HG03280 (cell line): ENCODE measurements at regions not wholly inside any gene's neighbourhood (a gene's known extent, or its start where the extent isn't known, plus 50 kb on each side); places are given as distances from the start of the nearest gene placed in this dataset.
A peak's percentile ranks its signal among the peaks of the same experiment; 100 is the strongest.

ENCODE experiments used
- ATAC-seq: cut with Tn5 transposase; IDR thresholded peaks from one replicate; pipeline ENCODE4 v1.9.1; 2021; ENCODE audit warnings: mild to moderate bottlenecking, moderate library complexity; ENCODE audit not compliant: unreplicated experiment

- ATAC-seq: peak; percentile 88
Measured at GRCh38 chr2:160994141-160995002, 165.9 kb upstream of the TANK start.

GRCh38 chr2:160996584-160996983 is 163.6 kb upstream of the TANK start:
- no peak for ATAC-seq

GRCh38 chr2:161004379-161004778 is 155.8 kb upstream of the TANK start:
- no peak for ATAC-seq

GRCh38 chr2:161005170-161005569 is 155.1 kb upstream of the TANK start:
- no peak for ATAC-seq

- no peak for ATAC-seq
Measured at GRCh38 chr2:161008311-161008710, 151.9 kb upstream of the TANK start.

GRCh38 chr2:161010503-161011015 is 149.7 kb upstream of the TANK start:
- no peak for ATAC-seq

GRCh38 chr2:161017780-161018470 is 142.3 kb upstream of the TANK start:
- no peak for ATAC-seq

GRCh38 chr2:161019311-161019710 is 140.9 kb upstream of the TANK start:
- ATAC-seq: no peak

GRCh38 chr2:161020437-161020836 is 139.8 kb upstream of the TANK start:
- no peak for ATAC-seq

- no peak for ATAC-seq
Measured at GRCh38 chr2:161028581-161028980, 131.6 kb upstream of the TANK start.

GRCh38 chr2:161029321-161029720 is 130.9 kb upstream of the TANK start:
- no peak for ATAC-seq

GRCh38 chr2:161030260-161031063 is 129.8 kb upstream of the TANK start:
- no peak for ATAC-seq

- ATAC-seq: no peak
Measured at GRCh38 chr2:161031511-161031910, 128.7 kb upstream of the TANK start.

- no peak for ATAC-seq
Measured at GRCh38 chr2:161032635-161033034, 127.6 kb upstream of the TANK start.

- ATAC-seq: no peak
Measured at GRCh38 chr2:161033059-161033660, 127.1 kb upstream of the TANK start.

GRCh38 chr2:161036926-161037325 is 123.3 kb upstream of the TANK start:
- ATAC-seq: no peak

GRCh38 chr2:161039071-161039470 is 121.2 kb upstream of the TANK start:
- no peak for ATAC-seq

- no peak for ATAC-seq
Measured at GRCh38 chr2:161041356-161041755, 118.9 kb upstream of the TANK start.

GRCh38 chr2:161042990-161043625 is 117.1 kb upstream of the TANK start:
- ATAC-seq: no peak

- ATAC-seq: no peak
Measured at GRCh38 chr2:161044095-161044865, 115.9 kb upstream of the TANK start.
